Trophoblast cell (in vitro differentiated cells and primary cell): ENCODE measurements at regions not wholly inside any gene's neighbourhood (a gene's known extent, or its start where the extent isn't known, plus 50 kb on each side); places are given as distances from the start of the nearest gene placed in this dataset.

Source experiments
- DNase-seq, 2 donors: peaks; one replicate each; pipeline ENCODE4 v3.0.0-alpha.2; 2016
- H2AFZ ChIP-seq: 2 replicates; pipeline ENCODE4 v1.6.1; 2013; ENCODE audit warnings: low read length, moderate library complexity, mild to moderate bottlenecking; ENCODE audit not compliant: insufficient read depth, poor library complexity
- H2AK5ac ChIP-seq: 2 replicates; pipeline ENCODE4 v1.6.1; 2013; ENCODE audit warnings: mild to moderate bottlenecking, low read length
- H2BK120ac ChIP-seq: 2 replicates; pipeline ENCODE4 v1.6.1; 2013; ENCODE audit warnings: low read length, mild to moderate bottlenecking, moderate library complexity; ENCODE audit not compliant: insufficient read depth, poor library complexity
- H2BK12ac ChIP-seq: 2 replicates; pipeline ENCODE4 v1.6.1; 2013; ENCODE audit warnings: mild to moderate bottlenecking, low read length, moderate library complexity
- H2BK5ac ChIP-seq: 2 replicates; pipeline ENCODE4 v1.6.1; 2013; ENCODE audit warnings: low read length, low read depth, moderate library complexity, mild to moderate bottlenecking; ENCODE audit not compliant: poor library complexity
- H3K14ac ChIP-seq: 2 replicates; pipeline ENCODE4 v1.6.1; 2013; ENCODE audit warnings: mild to moderate bottlenecking, low read length
- H3K18ac ChIP-seq: 2 replicates; pipeline ENCODE4 v1.6.1; 2013; ENCODE audit warnings: mild to moderate bottlenecking, low read length
- H3K23ac ChIP-seq: 2 replicates; pipeline ENCODE4 v1.6.1; 2013; ENCODE audit warnings: low read length
- H3K27ac ChIP-seq: 2 replicates; pipeline ENCODE4 v1.5.1; 2013; ENCODE audit warnings: low read depth, mild to moderate bottlenecking, inconsistent platforms, low read length, moderate library complexity
- H3K27me3 ChIP-seq: 2 replicates; pipeline ENCODE4 v1.6.1; 2013; ENCODE audit warnings: inconsistent platforms, mild to moderate bottlenecking, low read length, moderate library complexity; ENCODE audit not compliant: insufficient read depth
- H3K36me3 ChIP-seq, 2 experiments: 1 replicate in 1 of 2; 2 replicates in 1 of 2; pipeline ENCODE4 v1.6.1; 2013; ENCODE audit warnings: low read length in 2 of 2, mild to moderate bottlenecking in 2 of 2, moderate library complexity in 1 of 2; ENCODE audit not compliant: insufficient read depth in 2 of 2, control insufficient read depth in 1 of 2
- H3K4ac ChIP-seq: 2 replicates; pipeline ENCODE4 v1.6.1; 2013; ENCODE audit warnings: low read depth, mild to moderate bottlenecking, low read length, moderate library complexity
- H3K4me1 ChIP-seq, 2 experiments: 1 replicate in 1 of 2; 2 replicates in 1 of 2; pipeline ENCODE4 v1.6.1; 2013; ENCODE audit warnings: low read length in 2 of 2, mild to moderate bottlenecking in 2 of 2, moderate library complexity in 1 of 2; ENCODE audit not compliant: insufficient read depth in 2 of 2, control insufficient read depth in 1 of 2
- H3K4me2 ChIP-seq: 2 replicates; pipeline ENCODE4 v1.6.1; 2013; ENCODE audit warnings: inconsistent platforms, mild to moderate bottlenecking, low read length, moderate library complexity
- H3K4me3 ChIP-seq: 2 replicates; pipeline ENCODE4 v1.5.1; 2013; ENCODE audit warnings: mild to moderate bottlenecking, low read depth, low read length, inconsistent platforms
- H3K79me1 ChIP-seq: one replicate; pipeline ENCODE4 v1.6.1; 2013; ENCODE audit warnings: low read length
- H3K79me2 ChIP-seq: 2 replicates; pipeline ENCODE4 v1.6.1; 2013; ENCODE audit warnings: low read length, mild to moderate bottlenecking; ENCODE audit not compliant: control insufficient read depth, insufficient read depth, poor library complexity
- H3K9ac ChIP-seq: 2 replicates; pipeline ENCODE4 v1.6.1; 2013; ENCODE audit warnings: mild to moderate bottlenecking, low read length
- H3K9me3 ChIP-seq: 2 replicates; pipeline ENCODE4 v1.6.1; 2013; ENCODE audit warnings: low read depth, mild to moderate bottlenecking, control low read depth, inconsistent platforms, low read length; ENCODE audit not compliant: insufficient read depth
- H4K12ac ChIP-seq: 2 replicates; pipeline ENCODE4 v1.6.1; 2013; ENCODE audit warnings: low read depth, mild to moderate bottlenecking, low read length, moderate library complexity
- H4K8ac ChIP-seq: 2 replicates; pipeline ENCODE4 v1.6.1; 2013; ENCODE audit warnings: low read depth, mild to moderate bottlenecking, low read length, moderate library complexity
- H4K91ac ChIP-seq: one replicate; pipeline ENCODE4 v1.6.1; 2013; ENCODE audit warnings: low read depth, mild to moderate bottlenecking, low read length, moderate library complexity
- WGBS: extraction: QIAGEN DNeasy Blood & Tissue Kit; methylation state at CpG from one replicate; pipeline ENCODE4 v1.1.7; 2013; ENCODE audit warnings: missing lambda C conversion rate; ENCODE audit not compliant: insufficient read length, insufficient coverage; ENCODE audit errors: extremely low coverage; 5-methylcytosine and 5-hydroxymethylcytosine counted together

DNA sequence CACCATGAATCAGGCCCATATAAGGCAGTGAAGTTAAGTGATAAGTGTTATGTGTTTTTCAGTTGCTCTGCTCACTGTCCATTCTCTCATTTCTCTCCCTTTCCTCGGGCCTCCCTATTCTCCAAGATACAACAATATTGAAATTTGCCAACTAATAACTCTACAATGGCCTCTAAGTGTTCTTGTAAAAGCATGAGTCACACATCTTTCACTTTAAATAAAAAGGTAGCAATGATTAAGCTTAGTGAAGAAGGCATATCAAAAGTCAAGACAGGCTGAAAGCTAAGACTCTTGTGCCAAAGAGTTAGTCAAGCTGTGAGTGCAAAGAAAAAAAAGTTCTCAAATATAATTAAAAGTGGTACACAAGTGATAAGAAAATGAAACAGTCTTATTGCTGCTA is 675.4 kb downstream of the OTOL1 start:
- H2BK120ac ChIP-seq = no peak overlapping the region
- no peak overlapping the region for H3K14ac ChIP-seq
- no peak overlapping the region for H3K4me3 ChIP-seq
- no peaks in the 10 kb centered on the region for H3K9me3 ChIP-seq
- H3K27ac ChIP-seq = no peak overlapping the region
- H4K12ac ChIP-seq = no peak overlapping the region
- no peak overlapping the region for H3K23ac ChIP-seq
- H3K18ac ChIP-seq = no peak overlapping the region
- no peak overlapping the region for H4K8ac ChIP-seq
- no peaks in the 10 kb centered on the region for H3K4me1 ChIP-seq
- no peak overlapping the region for H3K9ac ChIP-seq
- no peak overlapping the region for H2AK5ac ChIP-seq
- WGBS = no CpG with 5 or more reads among the region's 1 CpG
- no peak overlapping the region for H2BK12ac ChIP-seq
- no peaks in the 10 kb centered on the region for H3K79me1 ChIP-seq
- H3K27me3 ChIP-seq = no peaks in the 10 kb centered on the region
- no peak overlapping the region for H2BK5ac ChIP-seq
- H3K4ac ChIP-seq = no peak overlapping the region
- H4K91ac ChIP-seq = no peak overlapping the region
- DNase-seq = no peak
- no peaks in the 10 kb centered on the region for H3K79me2 ChIP-seq
- no peaks in the 10 kb centered on the region for H3K36me3 ChIP-seq
- no peak overlapping the region for H3K4me2 ChIP-seq
- no peak overlapping the region for H2AFZ ChIP-seq

DNA sequence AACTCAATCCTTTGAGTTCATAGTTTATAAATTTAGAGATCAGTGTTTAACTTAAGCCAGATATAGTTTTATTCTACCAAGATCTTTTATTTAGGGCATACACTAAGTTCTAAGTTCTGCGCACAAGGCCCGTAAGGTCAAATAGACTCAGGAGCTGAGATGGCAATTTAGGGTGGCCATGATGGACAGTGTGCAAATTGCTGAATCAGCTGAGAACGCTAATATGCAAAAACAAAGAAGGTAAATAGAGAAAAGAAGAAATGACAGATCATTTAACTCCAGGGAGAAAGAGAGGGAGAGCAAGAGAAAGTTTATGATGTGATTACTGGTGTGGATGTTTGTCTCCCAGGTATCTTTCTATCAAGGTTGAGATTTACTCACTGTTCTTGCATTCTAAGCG is 678.5 kb downstream of the OTOL1 start:
- H3K23ac ChIP-seq = no peak overlapping the region
- no peak overlapping the region for H3K9ac ChIP-seq
- no peaks in the 10 kb centered on the region for H3K4me1 ChIP-seq
- no peak overlapping the region for H2BK5ac ChIP-seq
- no peak overlapping the region for H3K14ac ChIP-seq
- no peak overlapping the region for H3K4me2 ChIP-seq
- no peak overlapping the region for H2BK12ac ChIP-seq
- WGBS = no CpG with 5 or more reads among the region's 4 CpGs
- H2BK120ac ChIP-seq = no peak overlapping the region
- H3K4ac ChIP-seq = no peak overlapping the region
- H3K4me3 ChIP-seq = no peak overlapping the region
- no peak overlapping the region for H3K27ac ChIP-seq
- H3K79me2 ChIP-seq = no peaks in the 10 kb centered on the region
- no peak for DNase-seq
- H3K18ac ChIP-seq = no peak overlapping the region
- no peaks in the 10 kb centered on the region for H3K79me1 ChIP-seq
- no peak overlapping the region for H4K12ac ChIP-seq
- no peaks in the 10 kb centered on the region for H3K9me3 ChIP-seq
- no peak overlapping the region for H2AK5ac ChIP-seq
- H4K8ac ChIP-seq = no peak overlapping the region
- H4K91ac ChIP-seq = no peak overlapping the region
- H3K27me3 ChIP-seq = no peaks in the 10 kb centered on the region
- no peak overlapping the region for H2AFZ ChIP-seq
- H3K36me3 ChIP-seq = no peaks in the 10 kb centered on the region

- Histone ChIP-seq H4K12ac (no peak overlapping the region), H2AFZ (no peak overlapping the region), H2BK120ac (no peak overlapping the region), H2AK5ac (no peak overlapping the region), H3K9ac (no peak overlapping the region), H3K79me2 (no peaks in the 10 kb centered on the region), H3K36me3 (no peaks in the 10 kb centered on the region), H4K8ac (no peak overlapping the region), H3K4me3 (no peak overlapping the region), H3K14ac (no peak overlapping the region), H3K4me2 (no peak overlapping the region), H3K27me3 (no peaks in the 10 kb centered on the region), H3K79me1 (no peaks in the 10 kb centered on the region), H3K18ac (no peak overlapping the region), H3K9me3 (no peaks in the 10 kb centered on the region), H3K27ac (no peak overlapping the region), H4K91ac (no peak overlapping the region), H2BK5ac (no peak overlapping the region), H3K23ac (no peak overlapping the region), H3K4me1 (no peaks in the 10 kb centered on the region), H2BK12ac (no peak overlapping the region), H3K4ac (no peak overlapping the region)
- no peak for DNase-seq
- no CpG with 5 or more reads among the region's 3 CpGs for WGBS
Measured at GRCh38 chr3:162175878-162176277, 679.3 kb downstream of the OTOL1 start.

GRCh38 chr3:162183440-162183839 is 686.8 kb downstream of the OTOL1 start:
- Histone ChIP-seq H3K14ac (no peak overlapping the region), H4K12ac (no peak overlapping the region), H2AFZ (no peak overlapping the region), H3K4me3 (no peak overlapping the region), H3K4me2 (no peak overlapping the region), H3K9ac (no peak overlapping the region), H3K27ac (no peak overlapping the region), H2BK5ac (no peak overlapping the region), H3K18ac (no peak overlapping the region), H2BK120ac (no peak overlapping the region), H3K23ac (no peak overlapping the region), H3K79me1 (no peaks in the 10 kb centered on the region), H3K36me3 (no peaks in the 10 kb centered on the region), H4K91ac (no peak overlapping the region), H3K27me3 (no peaks in the 10 kb centered on the region), H2AK5ac (no peak overlapping the region), H3K79me2 (no peaks in the 10 kb centered on the region), H4K8ac (no peak overlapping the region), H3K4me1 (no peaks in the 10 kb centered on the region), H3K4ac (no peak overlapping the region), H3K9me3 (no peaks in the 10 kb centered on the region), H2BK12ac (no peak overlapping the region)
- no CpG with 5 or more reads among the region's 1 CpG for WGBS
- DNase-seq = no peak
